B cell (primary cell): ENCODE measurements at regions not wholly inside any gene's neighbourhood (a gene's known extent, or its start where the extent isn't known, plus 50 kb on each side); places are given as distances from the start of the nearest gene placed in this dataset.

Experiments used
- ATAC-seq: fragments of 200-7000 bp; cut with Tn5 transposase; one replicate; pipeline ENCODE4 v1.10.0; 2021; ENCODE audit warnings: low read depth, mild to moderate bottlenecking, moderate number of reproducible peaks, moderate library complexity
- CTCF ChIA-PET: fragments of 350-600 bp; sonication (Branson Sonifier 250); formaldehyde crosslinking; loops from one replicate; lab custom pipeline; 2021; ENCODE audit warnings: antibody characterized with exemption, inconsistent platforms; lab: Charles Lee
- POLR2A ChIA-PET: fragments of 350-600 bp; sonication (Branson Sonifier 250); formaldehyde crosslinking; loops from one replicate; lab custom pipeline; 2021; ENCODE audit warnings: antibody characterized with exemption; lab: Charles Lee
- DNase-seq: peaks from one replicate; pipeline ENCODE4 v3.0.0; 2013
- H2AFZ ChIP-seq: 2 replicates; pipeline ENCODE4 v1.6.1; 2012; ENCODE audit warnings: mild to moderate bottlenecking, low read depth, low read length; ENCODE audit not compliant: insufficient read depth, poor library complexity, severe bottlenecking
- H3K27ac ChIP-seq, 2 donors: 1 replicate in 1 of 2; 2 replicates in 1 of 2; pipeline ENCODE4 v1.5.1; 2012 to 2013; ENCODE audit warnings: low read length in 2 of 2, mild to moderate bottlenecking in 2 of 2, moderate library complexity in 1 of 2
- H3K27me3 ChIP-seq, 4 experiments: fragments of 200-600 bp in 1 of 4; sonication (generic) in 1 of 4; replicated peaks in 1 of 4; 1 replicate in 2 of 4; 2 replicates in 2 of 4; pipeline versions ENCODE4 v1.6.1 to v1.7.0; 2013 to 2016; ENCODE audit warnings: low read length in 3 of 4, mild to moderate bottlenecking in 2 of 4, mixed read lengths in 1 of 4, moderate library complexity in 1 of 4; ENCODE audit not compliant: insufficient read depth in 4 of 4, control insufficient read depth in 3 of 4; ENCODE audit errors: control extremely low read depth in 1 of 4
- H3K36me3 ChIP-seq, 2 experiments: replicated peaks in 1 of 2; 1 replicate in 1 of 2; 2 replicates in 1 of 2; pipeline versions ENCODE4 v1.6.1 to v1.7.1; 2013; ENCODE audit warnings: low read length in 1 of 2; ENCODE audit not compliant: insufficient read depth in 2 of 2, control insufficient read depth in 1 of 2; ENCODE audit errors: control extremely low read depth in 1 of 2, extremely low read depth in 1 of 2
- H3K4me1 ChIP-seq, 2 donors: fragments of 200-600 bp in 1 of 2; sonication (generic) in 1 of 2; 1 replicate in 1 of 2; 2 replicates in 1 of 2; pipeline versions ENCODE4 v1.5.1 to v1.6.1; 2013 to 2017; ENCODE audit warnings: low read length in 2 of 2; ENCODE audit not compliant: control insufficient read depth in 2 of 2, insufficient read depth in 2 of 2
- H3K4me2 ChIP-seq: replicated peaks from 2 replicates; pipeline ENCODE3; 2012; ENCODE audit warnings: mild to moderate bottlenecking, low read depth, low read length; ENCODE audit not compliant: poor library complexity, severe bottlenecking
- H3K4me3 ChIP-seq, 5 experiments: fragments of 200-600 bp in 1 of 5; sonication (generic) in 1 of 5; 1 replicate in 3 of 5; 2 replicates in 2 of 5; pipeline versions ENCODE4 v1.5.1 to v1.7.0; 2011 to 2016; ENCODE audit warnings: low read length in 4 of 5, mild to moderate bottlenecking in 4 of 5, low read depth in 2 of 5, control low read depth in 1 of 5, moderate library complexity in 1 of 5; ENCODE audit not compliant: insufficient read depth in 1 of 5; ENCODE audit errors: control extremely low read depth in 1 of 5, extremely low read depth in 1 of 5
- H3K79me2 ChIP-seq: fragments of 200-600 bp; sonication (generic); one replicate; pipeline ENCODE4 v1.6.0; 2016; ENCODE audit warnings: low read length; ENCODE audit not compliant: control insufficient read depth, insufficient read depth
- H3K9ac ChIP-seq: fragments of 200-600 bp; sonication (generic); 2 replicates; pipeline ENCODE4 v1.6.1; 2017; ENCODE audit warnings: mild to moderate bottlenecking, low read length, moderate library complexity
- H3K9me3 ChIP-seq, 3 donors: one replicate each; pipeline versions ENCODE4 v1.6.1 to v1.7.1; 2013; ENCODE audit warnings: low read length in 2 of 3; ENCODE audit not compliant: control insufficient read depth in 2 of 3, insufficient read depth in 1 of 3; ENCODE audit errors: control extremely low read depth in 1 of 3
- H4K20me1 ChIP-seq: 2 replicates; pipeline ENCODE4 v1.6.0; 2012; ENCODE audit warnings: mild to moderate bottlenecking, low read length; ENCODE audit not compliant: insufficient read depth, control insufficient read depth, poor library complexity, severe bottlenecking
- H3K27ac Mint-ChIP-seq: one replicate; pipeline ENCODE4 v1.8.0; 2021; ENCODE audit warnings: mixed read lengths
- H3K27me3 Mint-ChIP-seq: one replicate; pipeline ENCODE4 v1.8.0; 2021; ENCODE audit warnings: mixed read lengths
- H3K4me1 Mint-ChIP-seq: one replicate; pipeline ENCODE4 v1.8.0; 2021; ENCODE audit warnings: mixed read lengths
- H3K4me3 Mint-ChIP-seq: one replicate; pipeline ENCODE4 v1.8.0; 2021; ENCODE audit warnings: mixed read lengths
- H3K9me3 Mint-ChIP-seq: one replicate; pipeline ENCODE4 v1.8.0; 2022; ENCODE audit warnings: mixed read lengths; ENCODE audit not compliant: insufficient read depth
- EZH2 ChIP-seq: IDR thresholded peaks from 2 replicates; pipeline ENCODE4 v1.6.1; 2012; ENCODE audit warnings: borderline replicate concordance, low read depth, mild to moderate bottlenecking, moderate library complexity, low read length; ENCODE audit not compliant: insufficient read depth, poor library complexity, severe bottlenecking
- WGBS: methylation state at CpG from one replicate; pipeline ENCODE4 v1.1.5; 2013; ENCODE audit warnings: missing lambda C conversion rate; ENCODE audit not compliant: insufficient coverage; 5-methylcytosine and 5-hydroxymethylcytosine counted together
- intact Hi-C: fragments of 100-400 bp; cut with micrococcal nuclease; formaldehyde crosslinking; loops from one replicate; pipeline ENCODE4 v1.10.0; 2022
- TF ChIP-seq, protein P1 (sequence below): fragments of 200-600 bp; IDR thresholded peaks from one replicate; pipeline ENCODE4 v1.8.0; 2022; ENCODE audit warnings: antibody characterized with exemption, mild to moderate bottlenecking

DNA sequence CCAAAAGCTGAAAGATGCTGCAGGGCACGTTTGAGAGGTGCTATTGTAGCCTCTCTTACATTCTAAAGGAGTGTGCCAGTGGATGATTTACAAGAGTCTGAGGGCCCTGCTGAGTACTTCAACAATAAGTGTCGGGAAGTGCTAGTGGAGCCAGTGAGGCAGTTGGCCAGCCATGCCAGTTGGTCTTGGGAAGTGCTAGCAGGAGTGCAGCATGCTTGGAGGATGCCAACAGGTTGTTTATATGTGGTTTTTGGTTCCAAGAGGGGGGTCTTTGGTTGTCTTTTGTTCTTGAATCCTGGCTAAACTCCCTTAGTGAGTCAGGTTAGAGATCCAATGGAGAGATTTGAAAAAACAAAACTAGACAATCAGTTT is 335.3 kb downstream of the PABPC4L start:
- H3K4me3 Mint-ChIP-seq = no peak overlapping the region
- POLR2A ChIA-PET = no interaction called here

DNA sequence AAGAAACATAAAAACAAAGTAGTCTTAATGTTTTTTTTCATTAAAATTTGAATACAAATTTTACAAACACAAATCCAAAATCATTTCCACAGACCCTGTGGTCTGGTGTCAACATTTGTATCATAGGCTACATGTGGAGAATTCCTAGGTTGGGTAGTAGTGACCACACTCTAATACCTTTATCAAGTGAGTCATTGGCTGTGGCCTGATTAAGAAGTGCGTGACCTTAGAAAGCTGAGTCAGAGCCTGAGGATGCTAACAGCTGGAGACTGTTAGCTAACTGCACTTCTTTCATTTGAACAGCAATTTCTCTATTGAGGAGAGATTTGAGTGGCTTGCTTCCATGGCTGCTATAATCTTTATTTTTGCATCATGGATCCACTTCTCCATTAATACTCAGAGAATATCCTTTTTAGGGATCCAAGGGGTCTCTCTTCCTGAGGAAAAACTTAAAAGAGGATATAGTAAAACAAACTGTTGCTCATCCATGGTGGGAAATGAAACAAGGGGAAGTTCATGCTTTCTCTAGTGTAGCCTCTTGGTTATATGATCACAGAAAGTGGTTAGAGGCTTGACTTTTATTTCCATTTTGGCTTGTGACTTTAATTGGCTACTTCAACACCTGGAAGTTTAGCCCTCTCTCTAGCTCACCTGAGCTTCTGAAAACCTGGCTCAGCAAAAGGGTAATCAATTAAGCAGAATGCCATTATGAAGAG is 335.8 kb downstream of the PABPC4L start:
- Mint-ChIP-seq H3K4me3 (no peak overlapping the region), H3K27ac (no peak overlapping the region), H3K9me3 (peaks cover 3% of the 10 kb centered on the region), H3K27me3 (no peaks in the 10 kb centered on the region), H3K4me1 (no peaks in the 10 kb centered on the region)
- Histone ChIP-seq H3K9ac (no peak overlapping the region), H3K9me3 (no peaks in the 10 kb centered on the region), H4K20me1 (no peaks in the 10 kb centered on the region), H3K4me2 (no peak overlapping the region), H2AFZ (no peak overlapping the region), H3K4me3 (no peak overlapping the region), H3K27ac (no peak overlapping the region), H3K79me2 (no peaks in the 10 kb centered on the region), H3K36me3 (no peaks in the 10 kb centered on the region), H3K4me1 (no peaks in the 10 kb centered on the region), H3K27me3 (no peaks in the 10 kb centered on the region)
- intact Hi-C loops = no loop called here
- DNase-seq = no peak
- no CpG with 5 or more reads among the region's 1 CpG for WGBS
- ATAC-seq = no peak
- no peak for TF ChIP-seq EZH2
- TF ChIP-seq, protein P1, sequence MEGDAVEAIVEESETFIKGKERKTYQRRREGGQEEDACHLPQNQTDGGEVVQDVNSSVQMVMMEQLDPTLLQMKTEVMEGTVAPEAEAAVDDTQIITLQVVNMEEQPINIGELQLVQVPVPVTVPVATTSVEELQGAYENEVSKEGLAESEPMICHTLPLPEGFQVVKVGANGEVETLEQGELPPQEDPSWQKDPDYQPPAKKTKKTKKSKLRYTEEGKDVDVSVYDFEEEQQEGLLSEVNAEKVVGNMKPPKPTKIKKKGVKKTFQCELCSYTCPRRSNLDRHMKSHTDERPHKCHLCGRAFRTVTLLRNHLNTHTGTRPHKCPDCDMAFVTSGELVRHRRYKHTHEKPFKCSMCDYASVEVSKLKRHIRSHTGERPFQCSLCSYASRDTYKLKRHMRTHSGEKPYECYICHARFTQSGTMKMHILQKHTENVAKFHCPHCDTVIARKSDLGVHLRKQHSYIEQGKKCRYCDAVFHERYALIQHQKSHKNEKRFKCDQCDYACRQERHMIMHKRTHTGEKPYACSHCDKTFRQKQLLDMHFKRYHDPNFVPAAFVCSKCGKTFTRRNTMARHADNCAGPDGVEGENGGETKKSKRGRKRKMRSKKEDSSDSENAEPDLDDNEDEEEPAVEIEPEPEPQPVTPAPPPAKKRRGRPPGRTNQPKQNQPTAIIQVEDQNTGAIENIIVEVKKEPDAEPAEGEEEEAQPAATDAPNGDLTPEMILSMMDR = no peak
- ChIA-PET CTCF (no interaction called here), POLR2A (no interaction called here)

More for the DNA sequence above, 335.3 kb downstream of the PABPC4L start:
- Histone ChIP-seq H3K4me1 (no peaks in the 10 kb centered on the region), H3K9me3 (no peaks in the 10 kb centered on the region), H3K27me3 (no peaks in the 10 kb centered on the region), H3K9ac (no peak overlapping the region), H3K4me2 (no peak overlapping the region), H3K36me3 (no peaks in the 10 kb centered on the region), H3K79me2 (no peaks in the 10 kb centered on the region), H4K20me1 (no peaks in the 10 kb centered on the region), H3K27ac (no peak overlapping the region), H3K4me3 (no peak overlapping the region), H2AFZ (no peak overlapping the region)
- Mint-ChIP-seq H3K27me3 (no peaks in the 10 kb centered on the region), H3K4me1 (no peaks in the 10 kb centered on the region), H3K27ac (no peak overlapping the region), H3K9me3 (peaks cover 3% of the 10 kb centered on the region)
- DNase-seq = no peak
- 68% methylated on average over 2 of the region's 2 CpGs for WGBS
- CTCF ChIA-PET = no interaction called here
- no peak for ATAC-seq
- TF ChIP-seq, protein P1 = no peak
- no peak for TF ChIP-seq EZH2
- intact Hi-C loops = no loop called here
